HG03457 (cell line): ENCODE measurements at regions not wholly inside any gene's neighbourhood (a gene's known extent, or its start where the extent isn't known, plus 50 kb on each side); places are given as distances from the start of the nearest gene placed in this dataset.
"Not testable (repeated sequence)": the region's sequence is repeated elsewhere in the genome, so short reads cannot be mapped to it uniquely, and the experiment has no call there.

Experiments used
- ATAC-seq: cut with Tn5 transposase; IDR thresholded peaks from one replicate; pipeline ENCODE4 v1.9.1; 2021; ENCODE audit warnings: moderate number of reproducible peaks; ENCODE audit not compliant: unreplicated experiment

GRCh38 chr2:53498210-53498609, 269.4 kb upstream of the CHAC2 start:
- ATAC-seq: no peak

GRCh38 chr2:53497020-53497419, 270.6 kb upstream of the CHAC2 start:
- ATAC-seq: no peak

GRCh38 chr2:53493210-53493609, 274.4 kb upstream of the CHAC2 start:
- ATAC-seq: no peak

- no peak for ATAC-seq
These were observed 276.9 kb upstream of the CHAC2 start for GRCh38 chr2:53490659-53491058.

- ATAC-seq: not testable (repeated sequence)
These were observed 281.3 kb upstream of the CHAC2 start for GRCh38 chr2:53486185-53486899.

GRCh38 chr2:53485021-53485728, 282.4 kb upstream of the CHAC2 start:
- ATAC-seq: no peak

GRCh38 chr2:53484531-53484930, 283.1 kb upstream of the CHAC2 start:
- no peak for ATAC-seq

GRCh38 chr2:53477517-53477916, 290.1 kb upstream of the CHAC2 start:
- no peak for ATAC-seq

- no peak for ATAC-seq
These were observed 290.8 kb upstream of the CHAC2 start for GRCh38 chr2:53476834-53477233.

GRCh38 chr2:53475766-53476165, 291.8 kb upstream of the CHAC2 start:
- ATAC-seq: no peak

- ATAC-seq: no peak
These were observed 292.3 kb upstream of the CHAC2 start for GRCh38 chr2:53475321-53475720.

GRCh38 chr2:53474914-53475313, 292.7 kb upstream of the CHAC2 start:
- no peak for ATAC-seq

- no peak for ATAC-seq
These were observed 293.8 kb upstream of the CHAC2 start for GRCh38 chr2:53473775-53474311.

GRCh38 chr2:53473236-53473635, 294.4 kb upstream of the CHAC2 start:
- no peak for ATAC-seq

GRCh38 chr2:53467467-53468180, 300.0 kb upstream of the CHAC2 start:
- ATAC-seq: no peak

- no peak for ATAC-seq
These were observed 303.5 kb upstream of the CHAC2 start for GRCh38 chr2:53463806-53464726.

- ATAC-seq: no peak
These were observed 306.7 kb upstream of the CHAC2 start for GRCh38 chr2:53460937-53461336.

- no peak for ATAC-seq
These were observed 307.3 kb upstream of the CHAC2 start for GRCh38 chr2:53460347-53460746.

GRCh38 chr2:53455094-53455493, 312.5 kb upstream of the CHAC2 start:
- no peak for ATAC-seq

- ATAC-seq: no peak
These were observed 314.5 kb upstream of the CHAC2 start for GRCh38 chr2:53452957-53453748.
